ENCODE measurements at regions not wholly inside any gene's neighbourhood (a gene's known extent, or its start where the extent isn't known, plus 50 kb on each side); places are given as distances from the start of the nearest gene placed in this dataset.
A peak's percentile ranks its signal among the peaks of the same experiment; 100 is the strongest.
"Not testable (repeated sequence)": the region's sequence is repeated elsewhere in the genome, so short reads cannot be mapped to it uniquely, and the experiment has no call there.

DNA sequence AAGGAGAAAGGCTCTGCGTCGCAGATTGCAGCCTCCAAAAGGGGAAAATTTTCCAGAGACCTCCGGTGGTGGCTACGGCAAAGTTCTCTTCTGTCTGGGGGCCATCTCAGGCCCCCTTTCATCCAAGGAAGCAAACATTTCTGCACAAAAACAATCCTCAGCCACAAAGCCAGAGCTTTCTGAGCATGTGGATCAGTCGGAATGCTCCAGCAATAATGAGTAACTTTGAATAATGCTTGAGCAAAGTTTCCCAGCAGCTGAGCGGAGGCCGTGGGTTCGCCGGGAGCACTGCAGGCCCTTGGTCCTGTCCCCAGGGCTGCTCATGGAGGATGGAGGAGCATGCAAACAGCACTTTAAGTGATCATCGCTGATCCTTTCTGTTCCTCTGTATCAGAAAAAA, 60.2 kb upstream of the UNC5A start:
- 80% methylated on average over 10 of the region's 10 CpGs for WGBS
- H3K4me3 ChIP-seq = no peak overlapping the region
- H3K4me1 ChIP-seq = no peaks in the 10 kb centered on the region
- intact Hi-C loops (cut with DNase I) = no loop called here
- TF ChIP-seq POLR2AphosphoS5 (IDR thresholded peaks at IDR 0.05) (no peak), EP300 (IDR thresholded peaks at IDR 0.05) (no peak), POLR2A (IDR thresholded peaks at IDR 0.05; ENCODE audit: low read depth) (no peak)
- TF ChIP-seq, protein P1, sequence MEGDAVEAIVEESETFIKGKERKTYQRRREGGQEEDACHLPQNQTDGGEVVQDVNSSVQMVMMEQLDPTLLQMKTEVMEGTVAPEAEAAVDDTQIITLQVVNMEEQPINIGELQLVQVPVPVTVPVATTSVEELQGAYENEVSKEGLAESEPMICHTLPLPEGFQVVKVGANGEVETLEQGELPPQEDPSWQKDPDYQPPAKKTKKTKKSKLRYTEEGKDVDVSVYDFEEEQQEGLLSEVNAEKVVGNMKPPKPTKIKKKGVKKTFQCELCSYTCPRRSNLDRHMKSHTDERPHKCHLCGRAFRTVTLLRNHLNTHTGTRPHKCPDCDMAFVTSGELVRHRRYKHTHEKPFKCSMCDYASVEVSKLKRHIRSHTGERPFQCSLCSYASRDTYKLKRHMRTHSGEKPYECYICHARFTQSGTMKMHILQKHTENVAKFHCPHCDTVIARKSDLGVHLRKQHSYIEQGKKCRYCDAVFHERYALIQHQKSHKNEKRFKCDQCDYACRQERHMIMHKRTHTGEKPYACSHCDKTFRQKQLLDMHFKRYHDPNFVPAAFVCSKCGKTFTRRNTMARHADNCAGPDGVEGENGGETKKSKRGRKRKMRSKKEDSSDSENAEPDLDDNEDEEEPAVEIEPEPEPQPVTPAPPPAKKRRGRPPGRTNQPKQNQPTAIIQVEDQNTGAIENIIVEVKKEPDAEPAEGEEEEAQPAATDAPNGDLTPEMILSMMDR (IDR thresholded peaks at IDR 0.05) = no peak
- H3K27ac ChIP-seq (replicated peaks in 1 of 4) = no peak overlapping the region
- peaks cover 0 to 4% (median 0%) of the 10 kb centered on the region in 4 donors for H3K9me3 ChIP-seq
- H3K36me3 ChIP-seq = no peaks in the 10 kb centered on the region
- DNase-seq (ENCODE audit: extremely low spot score) = peak; percentile 37
- peaks cover 0 to 62% (median 7%) of the 10 kb centered on the region in 4 donors for H3K27me3 ChIP-seq

- no peaks in the 10 kb centered on the region for H3K4me1 ChIP-seq
- no peak overlapping the region for H3K27ac ChIP-seq (replicated peaks in 1 of 4)
- 89% methylated on average over 2 of the region's 2 CpGs for whole genome bisulfite sequencing
- no peak for TF ChIP-seq POLR2AphosphoS5 (IDR thresholded peaks at IDR 0.05)
- TF ChIP-seq, protein P1 (IDR thresholded peaks at IDR 0.05) = no peak
- no peak for TF ChIP-seq POLR2A (IDR thresholded peaks at IDR 0.05; ENCODE audit: low read depth)
- TF ChIP-seq EP300 (IDR thresholded peaks at IDR 0.05) = no peak
- no peaks in the 10 kb centered on the region for H3K36me3 ChIP-seq
- H3K4me3 ChIP-seq = no peak overlapping the region
- DNase-seq (ENCODE audit: extremely low spot score) = no peak
- peaks cover 0 to 20% (median 4%) of the 10 kb centered on the region in 4 donors for H3K27me3 ChIP-seq
- intact Hi-C loops (cut with DNase I) = no loop called here
- peaks cover 0 to 4% (median 0%) of the 10 kb centered on the region in 4 donors for H3K9me3 ChIP-seq
Observed at GRCh38 chr5:176754376-176754973, 55.9 kb upstream of the UNC5A start.

DNA sequence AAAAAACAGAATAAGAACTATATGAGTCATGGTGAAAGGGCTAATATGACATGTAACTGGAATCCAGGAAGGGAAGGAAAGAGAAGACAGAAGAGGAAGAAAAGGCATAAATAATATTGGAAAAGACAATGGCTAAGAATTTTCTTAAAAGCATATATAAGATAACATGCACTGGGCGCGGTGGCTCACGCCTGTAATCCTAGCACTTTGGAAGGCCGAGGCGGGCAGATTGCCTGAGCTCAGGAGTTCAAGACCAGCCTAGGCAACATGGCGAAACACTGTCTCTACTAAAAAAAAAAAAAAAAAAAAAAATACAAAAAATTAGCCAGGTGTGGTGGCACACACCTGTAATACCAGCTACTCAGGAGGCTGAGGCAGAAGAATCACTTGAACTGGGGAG, 54.8 kb upstream of the UNC5A start:
- H3K4me1 ChIP-seq; H3K9me3 ChIP-seq; H3K27ac ChIP-seq (replicated peaks in 1 of 4); intact Hi-C loops (cut with DNase I); H3K36me3 ChIP-seq; H3K4me3 ChIP-seq: not testable (repeated sequence)
- peaks cover 0 to 13% (median 4%) of the 10 kb centered on the region in 4 donors for H3K27me3 ChIP-seq
- WGBS = 90% methylated on average over 6 of the region's 6 CpGs
- peak; percentile 5 for DNase-seq (ENCODE audit: extremely low spot score)

GRCh38 chr5:176757569-176757968, 52.8 kb upstream of the UNC5A start:
- intact Hi-C loops (cut with DNase I); H3K36me3 ChIP-seq; H3K27ac ChIP-seq (replicated peaks in 1 of 4); H3K27me3 ChIP-seq; DNase-seq (ENCODE audit: extremely low spot score); H3K9me3 ChIP-seq; H3K4me3 ChIP-seq; H3K4me1 ChIP-seq: not testable (repeated sequence)

Data from esophagus muscularis mucosa (tissue), 4 donors.